Fibroblast of peridontal ligament (primary cell): ENCODE measurements at regions not wholly inside any gene's neighbourhood (a gene's known extent, or its start where the extent isn't known, plus 50 kb on each side); places are given as distances from the start of the nearest gene placed in this dataset.

Experiments
- DNase-seq: peaks from one replicate; pipeline ENCODE4 v3.0.0-alpha.2; 2010; ENCODE audit errors: extremely low read depth

- DNase-seq, result no peak
These were observed 145.7 kb upstream of the QRFPR start for GRCh38 chr4:121526509-121526908.

- no peak for DNase-seq
These were observed 138.5 kb upstream of the QRFPR start for GRCh38 chr4:121519236-121519838.

GRCh38 chr4:121517241-121517640, 136.4 kb upstream of the QRFPR start:
- no peak for DNase-seq

- no peak for DNase-seq
These were observed 133.6 kb upstream of the QRFPR start for GRCh38 chr4:121514443-121514842.

- DNase-seq, result no peak
These were observed 129.6 kb upstream of the QRFPR start for GRCh38 chr4:121510341-121510874.

- no peak for DNase-seq
These were observed 104.5 kb upstream of the QRFPR start for GRCh38 chr4:121485190-121485804.

- DNase-seq, result peak; percentile 74
These were observed 103.8 kb upstream of the QRFPR start for GRCh38 chr4:121484633-121485032.

- no peak for DNase-seq
These were observed 99.0 kb upstream of the QRFPR start for GRCh38 chr4:121479808-121480207.

GRCh38 chr4:121477480-121477879, 96.7 kb upstream of the QRFPR start:
- DNase-seq, result no peak

GRCh38 chr4:121477079-121477478, 96.3 kb upstream of the QRFPR start:
- no peak for DNase-seq

GRCh38 chr4:121472937-121473721, 92.3 kb upstream of the QRFPR start:
- no peak for DNase-seq

GRCh38 chr4:121464854-121465253, 84.0 kb upstream of the QRFPR start:
- no peak for DNase-seq

- DNase-seq, result peak; percentile 75
These were observed 81.9 kb upstream of the QRFPR start for GRCh38 chr4:121462660-121463261.

GRCh38 chr4:121459026-121459425, 78.2 kb upstream of the QRFPR start:
- DNase-seq, result no peak

GRCh38 chr4:121457278-121457875, 76.6 kb upstream of the QRFPR start:
- DNase-seq, result no peak

- no peak for DNase-seq
These were observed 74.5 kb upstream of the QRFPR start for GRCh38 chr4:121455285-121455684.

- DNase-seq, result no peak
These were observed 73.6 kb upstream of the QRFPR start for GRCh38 chr4:121454251-121454979.

- DNase-seq, result no peak
These were observed 70.5 kb upstream of the QRFPR start for GRCh38 chr4:121451310-121451709.

GRCh38 chr4:121449416-121449815, 68.6 kb upstream of the QRFPR start:
- no peak for DNase-seq

GRCh38 chr4:121448231-121448630, 67.4 kb upstream of the QRFPR start:
- DNase-seq, result no peak

GRCh38 chr4:121439669-121440068, 58.9 kb upstream of the QRFPR start:
- no peak for DNase-seq
